GM23338 (cell line): ENCODE measurements at regions not wholly inside any gene's neighbourhood (a gene's known extent, or its start where the extent isn't known, plus 50 kb on each side); places are given as distances from the start of the nearest gene placed in this dataset.

Experiments used
- CREB1 ChIP-seq: fragments of 250-450 bp; sonication (Bioruptor Pico); IDR thresholded peaks from 2 replicates; pipeline ENCODE4 v1.5.0; 2020; ENCODE audit warnings: low read depth, mild to moderate bottlenecking, moderate library complexity
- CTCF ChIP-seq, 2 experiments: fragments of 200-600 bp in 1 of 2; sonication (generic) in 1 of 2; conservative IDR thresholded peaks; 2 replicates each; pipeline versions ENCODE4 v1.5.1 to v1.6.1; 2016 to 2017; ENCODE audit warnings: antibody characterized with exemption in 2 of 2, low read depth in 2 of 2, mild to moderate bottlenecking in 2 of 2, moderate library complexity in 1 of 2
- ETS1 ChIP-seq: IDR thresholded peaks from 2 replicates; pipeline ENCODE4 v1.6.1; 2016; ENCODE audit warnings: antibody characterized with exemption
- EZH2 ChIP-seq: fragments of 200-600 bp; sonication (generic); IDR thresholded peaks from one replicate; pipeline ENCODE4 v1.8.0; 2017; ENCODE audit warnings: antibody characterized with exemption, mild to moderate bottlenecking, low read depth; ENCODE audit not compliant: unreplicated experiment
- EZH2phosphoT487 ChIP-seq: fragments of 200-600 bp; sonication (generic); IDR thresholded peaks from one replicate; pipeline ENCODE4 v1.8.1; 2018; ENCODE audit warnings: antibody characterized with exemption; ENCODE audit not compliant: unreplicated experiment
- JUNB ChIP-seq: IDR thresholded peaks from one replicate; pipeline ENCODE4 v1.6.1; 2016; ENCODE audit warnings: antibody characterized with exemption; ENCODE audit not compliant: unreplicated experiment
- NANOG ChIP-seq: IDR thresholded peaks from 2 replicates; pipeline ENCODE4 v1.6.1; 2016; ENCODE audit warnings: antibody characterized with exemption, borderline replicate concordance
- POLR2AphosphoS5 ChIP-seq: IDR thresholded peaks from 2 replicates; pipeline ENCODE4 v1.6.1; 2016; ENCODE audit warnings: antibody characterized with exemption, low read depth
- REST ChIP-seq: IDR thresholded peaks from one replicate; pipeline ENCODE4 v1.6.1; 2018; ENCODE audit warnings: antibody characterized with exemption; ENCODE audit not compliant: unreplicated experiment
- STAT1 ChIP-seq: IDR thresholded peaks from one replicate; pipeline ENCODE4 v1.6.1; 2016; ENCODE audit warnings: antibody characterized with exemption; ENCODE audit not compliant: unreplicated experiment
- ZNF114 ChIP-seq: fragments of 250-450 bp; sonication (Bioruptor Pico); IDR thresholded peaks from 2 replicates; pipeline ENCODE4 v1.5.0; 2020; ENCODE audit warnings: mild to moderate bottlenecking, moderate library complexity

- TF ChIP-seq EZH2phosphoT487 (no peak), CTCF (conservative IDR thresholded peaks at IDR 0.05; ENCODE audit: low read depth in 2 of 2) (no peak), EZH2 (no peak), POLR2AphosphoS5 (no peak), ZNF114 (CRISPR knock-in tag) (no peak), CREB1 (CRISPR knock-in tag) (no peak), REST (no peak), JUNB (no peak), STAT1 (no peak), ETS1 (no peak), NANOG (no peak)
Observed at GRCh38 chr13:52975969-52976368, 52.6 kb upstream of the OLFM4 start.
